HCT116 (cell line): ENCODE measurements at regions not wholly inside any gene's neighbourhood (a gene's known extent, or its start where the extent isn't known, plus 50 kb on each side); places are given as distances from the start of the nearest gene placed in this dataset.

Source experiments
- ELF1 ChIP-seq: IDR thresholded peaks from 2 replicates; pipeline ENCODE4 v1.6.1; 2012; ENCODE audit warnings: low read depth, borderline replicate concordance
- EZH2phosphoT487 ChIP-seq: fragments of 200-600 bp; IDR thresholded peaks from 2 replicates; pipeline ENCODE4 v1.6.1; 2018; ENCODE audit warnings: antibody characterized with exemption, borderline replicate concordance
- POLR2A ChIP-seq: IDR thresholded peaks from 2 replicates; pipeline ENCODE4 v1.7.0; 2011; ENCODE audit warnings: borderline replicate concordance; ENCODE audit not compliant: insufficient read depth, insufficient read length; ENCODE audit errors: extremely low read depth
- POLR2AphosphoS5 ChIP-seq: IDR thresholded peaks from 2 replicates; pipeline ENCODE4 v1.6.1; 2011; ENCODE audit warnings: mild to moderate bottlenecking, low read depth, low read length, moderate library complexity
- SIN3A ChIP-seq: IDR thresholded peaks from 2 replicates; pipeline ENCODE4 v1.6.1; 2012; ENCODE audit warnings: low read depth
- SP1 ChIP-seq: IDR thresholded peaks from 2 replicates; pipeline ENCODE4 v1.6.1; 2012; ENCODE audit warnings: low read depth
- SRF ChIP-seq: IDR thresholded peaks from 2 replicates; pipeline ENCODE4 v1.6.1; 2012; ENCODE audit warnings: low read depth
- ZNF274 ChIP-seq: fragments of 200-500 bp; sonication (Bioruptor generic); IDR thresholded peaks from 2 replicates; pipeline ENCODE4 v1.6.1; 2014; ENCODE audit warnings: mild to moderate bottlenecking, low read depth, low read length, inconsistent platforms
- TF ChIP-seq, protein P1 (sequence below), 3 experiments: fragments of 200-600 bp in 1 of 3; sonication (generic) in 1 of 3; IDR thresholded peaks in 2 of 3; conservative IDR thresholded peaks in 1 of 3; 2 replicates each; pipeline ENCODE4 v1.5.1; 2012 to 2017; ENCODE audit warnings: low read depth in 2 of 3, low read length in 2 of 3, antibody characterized with exemption in 1 of 3, borderline replicate concordance in 1 of 3, control low read depth in 1 of 3, mild to moderate bottlenecking in 1 of 3, mixed read lengths in 1 of 3, mixed run types in 1 of 3, moderate library complexity in 1 of 3; ENCODE audit not compliant: insufficient read depth in 1 of 3
- TF ChIP-seq, protein P2 (sequence below): IDR thresholded peaks from 2 replicates; pipeline ENCODE4 v1.6.1; 2011; ENCODE audit warnings: mild to moderate bottlenecking, low read length, moderate library complexity; ENCODE audit not compliant: insufficient replicate concordance; ENCODE audit errors: extremely low read depth
- TF ChIP-seq, protein P3 (sequence below): IDR thresholded peaks from 2 replicates; pipeline ENCODE4 v1.6.1; 2012
- TF ChIP-seq, protein P4 (sequence below): IDR thresholded peaks from 2 replicates; pipeline ENCODE4 v1.6.1; 2012

DNA sequence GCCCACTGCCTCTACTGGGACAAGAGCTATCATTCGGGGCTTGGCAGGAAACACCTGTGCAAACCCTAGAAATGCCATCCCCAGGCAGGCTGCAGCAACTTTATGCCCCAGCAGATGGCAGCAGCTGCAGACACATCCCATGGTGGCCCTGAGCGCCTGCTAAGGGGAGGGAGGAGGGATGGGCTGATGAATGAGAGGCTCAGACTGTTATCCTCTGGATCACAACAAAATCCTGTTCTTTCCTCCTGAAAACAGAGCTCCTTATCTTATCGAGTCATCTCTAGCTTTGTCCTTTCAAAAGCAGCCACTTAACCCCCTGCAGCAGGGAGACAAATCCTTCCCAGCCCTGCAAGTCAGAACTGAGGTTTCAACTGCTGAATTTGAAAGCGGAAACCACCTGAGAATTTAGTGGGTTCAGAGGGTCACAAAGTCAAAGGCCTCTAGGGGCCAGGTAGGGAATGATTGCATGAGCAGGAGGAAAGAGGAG, 90.6 kb upstream of the PROK2 start:
- TF ChIP-seq, protein P1, sequence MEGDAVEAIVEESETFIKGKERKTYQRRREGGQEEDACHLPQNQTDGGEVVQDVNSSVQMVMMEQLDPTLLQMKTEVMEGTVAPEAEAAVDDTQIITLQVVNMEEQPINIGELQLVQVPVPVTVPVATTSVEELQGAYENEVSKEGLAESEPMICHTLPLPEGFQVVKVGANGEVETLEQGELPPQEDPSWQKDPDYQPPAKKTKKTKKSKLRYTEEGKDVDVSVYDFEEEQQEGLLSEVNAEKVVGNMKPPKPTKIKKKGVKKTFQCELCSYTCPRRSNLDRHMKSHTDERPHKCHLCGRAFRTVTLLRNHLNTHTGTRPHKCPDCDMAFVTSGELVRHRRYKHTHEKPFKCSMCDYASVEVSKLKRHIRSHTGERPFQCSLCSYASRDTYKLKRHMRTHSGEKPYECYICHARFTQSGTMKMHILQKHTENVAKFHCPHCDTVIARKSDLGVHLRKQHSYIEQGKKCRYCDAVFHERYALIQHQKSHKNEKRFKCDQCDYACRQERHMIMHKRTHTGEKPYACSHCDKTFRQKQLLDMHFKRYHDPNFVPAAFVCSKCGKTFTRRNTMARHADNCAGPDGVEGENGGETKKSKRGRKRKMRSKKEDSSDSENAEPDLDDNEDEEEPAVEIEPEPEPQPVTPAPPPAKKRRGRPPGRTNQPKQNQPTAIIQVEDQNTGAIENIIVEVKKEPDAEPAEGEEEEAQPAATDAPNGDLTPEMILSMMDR (IDR thresholded peaks at IDR 0.05 in 2 of 3, conservative IDR thresholded peaks at IDR 0.05 in 1 of 3; ENCODE audit: borderline replicate concordance in 1 of 3, insufficient read depth in 1 of 3, low read depth in 2 of 3, low read length in 2 of 3): peak; percentile 62 to 91 (median 86)
- TF ChIP-seq, protein P2, sequence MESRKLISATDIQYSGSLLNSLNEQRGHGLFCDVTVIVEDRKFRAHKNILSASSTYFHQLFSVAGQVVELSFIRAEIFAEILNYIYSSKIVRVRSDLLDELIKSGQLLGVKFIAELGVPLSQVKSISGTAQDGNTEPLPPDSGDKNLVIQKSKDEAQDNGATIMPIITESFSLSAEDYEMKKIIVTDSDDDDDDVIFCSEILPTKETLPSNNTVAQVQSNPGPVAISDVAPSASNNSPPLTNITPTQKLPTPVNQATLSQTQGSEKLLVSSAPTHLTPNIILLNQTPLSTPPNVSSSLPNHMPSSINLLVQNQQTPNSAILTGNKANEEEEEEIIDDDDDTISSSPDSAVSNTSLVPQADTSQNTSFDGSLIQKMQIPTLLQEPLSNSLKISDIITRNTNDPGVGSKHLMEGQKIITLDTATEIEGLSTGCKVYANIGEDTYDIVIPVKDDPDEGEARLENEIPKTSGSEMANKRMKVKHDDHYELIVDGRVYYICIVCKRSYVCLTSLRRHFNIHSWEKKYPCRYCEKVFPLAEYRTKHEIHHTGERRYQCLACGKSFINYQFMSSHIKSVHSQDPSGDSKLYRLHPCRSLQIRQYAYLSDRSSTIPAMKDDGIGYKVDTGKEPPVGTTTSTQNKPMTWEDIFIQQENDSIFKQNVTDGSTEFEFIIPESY: no peak
- no peak for TF ChIP-seq POLR2A
- TF ChIP-seq, protein P3, sequence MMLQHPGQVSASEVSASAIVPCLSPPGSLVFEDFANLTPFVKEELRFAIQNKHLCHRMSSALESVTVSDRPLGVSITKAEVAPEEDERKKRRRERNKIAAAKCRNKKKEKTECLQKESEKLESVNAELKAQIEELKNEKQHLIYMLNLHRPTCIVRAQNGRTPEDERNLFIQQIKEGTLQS: no peak
- TF ChIP-seq SP1: no peak
- TF ChIP-seq SIN3A: no peak
- TF ChIP-seq POLR2AphosphoS5: no peak
- no peak for TF ChIP-seq EZH2phosphoT487
- TF ChIP-seq ZNF274: no peak
- TF ChIP-seq SRF: no peak
- TF ChIP-seq, protein P4, sequence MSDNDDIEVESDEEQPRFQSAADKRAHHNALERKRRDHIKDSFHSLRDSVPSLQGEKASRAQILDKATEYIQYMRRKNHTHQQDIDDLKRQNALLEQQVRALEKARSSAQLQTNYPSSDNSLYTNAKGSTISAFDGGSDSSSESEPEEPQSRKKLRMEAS: no peak
- TF ChIP-seq ELF1: no peak
